Eye (tissue), 1 donor: ENCODE measurements at regions not wholly inside any gene's neighbourhood (a gene's known extent, or its start where the extent isn't known, plus 50 kb on each side); places are given as distances from the start of the nearest gene placed in this dataset.

ENCODE experiments used
- DNase-seq: peaks from one replicate; pipeline ENCODE4 v3.0.0-alpha.2; 2015

- DNase-seq = no peak
Observed at GRCh38 chr10:129365767-129366402, 101.2 kb upstream of the MGMT start.

GRCh38 chr10:129366450-129366849, 100.6 kb upstream of the MGMT start:
- DNase-seq = no peak

DNA sequence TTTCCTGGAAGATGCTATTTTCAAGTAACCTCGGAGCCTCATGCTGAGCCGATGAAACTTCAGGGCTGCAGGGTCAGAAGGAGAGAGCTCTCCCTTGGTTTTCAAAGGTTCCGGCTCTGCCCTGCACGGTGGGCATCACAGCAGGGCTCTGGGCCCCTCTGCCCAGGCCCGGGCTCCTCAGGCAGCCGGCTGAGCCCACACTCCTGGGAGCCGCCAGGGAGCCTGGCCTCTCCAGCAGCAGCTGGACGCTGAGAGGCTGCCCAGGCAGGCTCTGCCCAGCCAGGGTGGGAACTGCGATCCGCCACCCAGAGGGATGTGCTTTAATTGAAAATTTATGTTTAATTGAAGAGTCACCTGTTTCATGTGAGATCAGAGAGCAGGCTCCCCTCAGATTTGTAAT, 97.5 kb upstream of the MGMT start:
- peak; percentile 34 for DNase-seq

DNA sequence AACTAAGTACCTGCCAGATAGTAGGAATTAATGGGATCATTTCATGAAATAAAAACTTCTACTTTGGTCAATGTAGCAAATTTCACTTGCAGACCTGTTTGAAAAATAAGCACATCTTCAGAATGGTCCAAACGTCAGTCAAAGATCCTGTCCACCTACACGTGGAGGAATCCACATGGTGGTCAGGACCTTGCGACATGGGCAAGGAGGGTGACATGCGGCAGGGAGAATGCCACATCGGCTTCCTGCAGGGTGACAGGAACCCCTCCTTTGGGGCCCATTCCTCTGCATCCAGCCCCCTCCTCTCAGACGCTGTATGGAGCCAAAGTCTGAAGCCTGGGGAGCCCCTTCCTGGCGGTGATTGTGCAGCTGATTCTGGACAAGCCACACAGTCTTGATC, 95.5 kb upstream of the MGMT start:
- no peak for DNase-seq

DNA sequence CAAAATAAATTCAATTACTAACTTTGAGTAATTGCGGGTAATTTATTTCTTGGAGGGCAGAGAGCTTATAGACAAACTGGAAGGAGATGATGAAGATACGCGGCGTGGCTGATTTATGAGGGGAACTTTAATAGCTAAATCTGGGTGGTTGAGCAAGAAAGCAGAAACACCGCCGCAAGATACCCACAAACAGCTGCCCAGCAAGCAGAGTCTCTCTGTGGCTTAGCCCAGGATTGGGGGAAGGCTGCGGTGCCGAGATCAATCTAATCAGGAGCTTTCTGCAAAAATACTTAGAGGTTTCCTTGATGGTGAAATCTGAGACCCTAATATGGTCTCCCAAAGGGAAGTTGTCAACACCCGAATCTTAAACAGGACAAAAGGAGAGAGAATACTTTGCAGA, 94.9 kb upstream of the MGMT start:
- DNase-seq = no peak

GRCh38 chr10:129373231-129373630, 93.8 kb upstream of the MGMT start:
- no peak for DNase-seq

GRCh38 chr10:129373718-129374117, 93.3 kb upstream of the MGMT start:
- no peak for DNase-seq

DNA sequence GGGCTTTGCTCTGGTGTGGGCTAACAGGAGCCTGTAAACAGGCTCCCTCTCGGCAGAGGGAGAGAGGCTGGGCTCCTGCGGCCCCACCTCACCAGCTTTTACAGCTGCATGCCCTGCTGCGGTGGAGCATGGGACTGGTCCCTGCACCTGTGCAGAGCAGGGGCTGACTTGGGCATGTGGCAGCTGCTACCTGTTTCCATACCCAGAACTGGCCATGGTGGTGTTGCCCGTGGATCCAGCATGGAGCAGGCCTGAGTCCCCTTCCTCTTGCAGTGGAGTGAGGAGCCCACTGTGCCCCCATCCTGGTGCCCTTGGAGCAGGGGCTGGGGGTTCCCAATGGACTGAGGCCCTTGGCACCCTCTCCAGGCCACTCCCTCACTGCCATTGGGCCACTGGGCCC, 91.9 kb upstream of the MGMT start:
- DNase-seq = no peak

DNA sequence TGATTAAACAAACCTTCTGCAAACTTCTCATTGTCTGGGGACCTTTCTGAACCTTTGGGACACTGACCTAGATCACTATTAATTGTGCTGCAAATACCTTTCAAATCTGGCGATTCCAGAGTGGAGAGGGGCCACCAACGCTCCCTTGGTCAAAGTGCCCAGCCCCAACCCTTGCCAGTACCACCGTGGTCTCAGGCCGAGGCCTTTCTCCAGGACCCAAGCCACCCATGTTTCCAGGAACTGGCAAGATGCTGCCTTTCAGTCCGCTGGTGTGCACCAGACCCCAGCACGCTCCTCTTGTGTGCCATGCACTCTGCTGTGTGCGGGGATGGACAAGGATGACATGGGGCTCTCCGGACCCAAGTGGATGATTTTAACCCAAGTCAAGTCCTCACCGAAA, 91.1 kb upstream of the MGMT start:
- no peak for DNase-seq

DNA sequence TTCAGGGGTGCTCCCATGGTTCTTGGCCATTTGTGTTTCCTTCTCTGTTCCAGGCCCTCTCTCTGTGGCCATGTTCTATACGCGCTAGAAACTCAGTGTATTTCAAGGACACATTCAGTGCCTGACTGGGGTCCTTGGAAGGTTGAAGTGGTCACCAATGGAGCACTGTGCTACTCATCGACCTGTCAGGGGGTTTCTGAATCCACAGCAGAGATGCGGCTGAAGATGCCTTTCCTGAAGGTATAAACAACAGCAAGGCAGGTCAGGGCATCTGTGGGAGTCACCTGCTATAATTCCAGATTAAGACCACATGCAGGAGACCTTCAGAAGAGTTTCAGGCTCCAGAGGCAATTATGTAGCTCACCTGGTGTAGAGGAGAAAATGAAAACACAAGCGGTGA, 86.8 kb upstream of the MGMT start:
- DNase-seq = no peak

DNA sequence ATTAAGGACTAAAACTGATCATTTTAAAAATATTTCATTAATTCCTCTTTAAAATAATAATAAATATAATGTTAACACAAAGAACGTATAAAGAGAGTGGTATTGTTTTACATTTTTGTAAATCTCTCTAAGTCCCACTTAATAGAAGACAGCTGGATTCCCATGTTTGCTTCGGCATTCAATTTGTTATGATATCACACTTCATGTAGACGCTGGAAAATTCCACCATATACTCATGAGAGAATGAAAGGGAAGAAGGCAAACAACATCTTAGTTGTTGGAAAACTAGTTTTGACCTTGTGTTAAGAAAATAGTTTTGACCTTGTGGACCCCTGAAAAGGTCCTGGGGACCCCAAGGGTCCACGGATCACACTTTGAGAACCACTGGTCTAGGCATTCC, 85.3 kb upstream of the MGMT start:
- DNase-seq = peak; percentile 72

- no peak for DNase-seq
Observed at GRCh38 chr10:129382401-129382800, 84.6 kb upstream of the MGMT start.

DNA sequence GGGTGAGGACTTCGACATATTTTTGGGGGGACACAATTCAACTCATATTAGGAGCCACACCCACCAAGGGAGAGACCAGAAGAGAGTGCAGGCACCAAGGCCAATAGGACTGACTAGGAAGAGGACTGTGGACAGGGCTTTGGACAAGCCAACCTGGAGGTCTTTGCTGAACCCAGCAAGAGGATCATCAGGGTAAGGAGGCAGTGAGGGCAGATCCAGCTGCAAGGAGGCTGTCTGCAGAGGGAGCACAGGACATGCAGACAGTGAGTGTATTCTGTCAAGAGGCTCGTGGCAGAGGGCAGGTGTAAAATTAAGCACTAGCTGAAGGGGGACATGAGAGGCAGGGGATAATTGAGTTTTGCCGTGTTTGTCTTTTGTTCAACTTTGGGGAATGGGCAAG, 83.4 kb upstream of the MGMT start:
- DNase-seq = no peak

DNA sequence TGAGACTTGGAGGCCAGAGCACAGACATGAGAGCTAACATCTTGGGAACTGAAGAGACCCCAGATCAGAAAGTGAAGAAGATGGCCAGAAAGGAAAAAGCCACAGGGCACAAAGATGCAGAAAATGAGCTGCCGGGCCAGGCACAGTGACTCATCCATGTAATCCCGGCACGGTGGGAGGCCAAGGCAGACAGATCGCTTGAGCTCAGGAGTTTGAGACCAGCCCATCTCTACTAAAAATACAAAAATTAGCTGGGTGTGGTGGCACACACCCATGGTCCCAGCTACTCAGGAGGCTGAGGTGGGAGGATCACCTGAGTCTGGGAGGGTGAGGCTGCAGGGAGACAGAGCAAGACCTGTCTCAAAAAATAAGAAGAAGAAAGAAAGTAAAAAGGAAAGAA, 81.4 kb upstream of the MGMT start:
- DNase-seq = no peak

- DNase-seq = no peak
Observed at GRCh38 chr10:129386415-129387257, 80.4 kb upstream of the MGMT start.

DNA sequence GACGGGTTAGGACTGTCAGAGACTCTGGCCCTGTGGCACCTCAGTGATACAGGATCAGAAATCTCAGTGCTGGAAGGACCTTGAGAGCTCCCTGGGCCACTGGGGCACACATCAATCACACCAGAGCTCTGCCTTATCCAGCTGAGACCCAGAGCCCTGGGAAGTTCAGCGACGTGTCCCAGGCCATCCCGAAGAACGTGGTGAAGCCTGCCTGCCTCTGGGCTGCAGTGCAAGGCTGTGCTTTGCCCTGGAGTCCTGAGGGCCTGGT, 79.8 kb upstream of the MGMT start:
- no peak for DNase-seq

- no peak for DNase-seq
Observed at GRCh38 chr10:129388435-129388834, 78.6 kb upstream of the MGMT start.

DNA sequence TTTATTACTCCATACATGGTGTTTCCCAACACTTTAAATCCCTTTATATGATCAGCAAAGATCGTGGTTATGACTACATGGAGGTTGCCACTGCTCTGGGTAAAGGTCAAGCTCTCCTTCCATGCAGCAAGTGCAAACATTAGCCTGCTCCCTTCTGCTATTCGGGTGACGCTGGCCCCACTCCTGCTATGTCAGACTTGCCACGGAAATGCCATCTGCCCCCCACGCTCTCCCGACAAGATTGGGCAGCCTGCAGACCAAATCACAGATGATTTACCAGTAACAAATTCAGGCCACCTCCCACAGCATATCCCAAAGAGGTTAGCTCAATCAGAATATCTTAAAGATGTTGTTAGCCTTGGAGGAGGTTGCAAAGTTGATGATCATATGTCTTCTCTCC, 77.8 kb upstream of the MGMT start:
- no peak for DNase-seq

- DNase-seq = no peak
Observed at GRCh38 chr10:129390147-129390546, 76.9 kb upstream of the MGMT start.

DNA sequence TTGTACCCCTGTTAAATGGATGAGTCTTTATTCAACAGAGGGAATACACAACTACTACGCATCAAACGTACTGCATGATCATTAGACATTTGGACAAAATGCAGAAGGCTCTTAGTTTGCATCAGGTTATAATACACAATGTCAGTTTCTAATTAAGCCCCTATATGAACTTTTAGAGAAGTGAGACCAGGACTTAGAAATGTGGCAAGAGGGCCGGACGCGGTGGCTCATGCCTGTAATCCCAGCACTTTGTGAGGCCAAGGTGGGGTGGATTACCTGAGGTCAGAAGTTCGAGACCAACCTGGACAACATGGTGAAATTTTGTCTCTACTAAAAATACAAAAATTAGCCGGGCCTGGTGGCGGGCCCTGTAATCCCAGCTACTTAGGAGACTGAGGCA, 76.3 kb upstream of the MGMT start:
- no peak for DNase-seq

GRCh38 chr10:129391464-129391863, 75.6 kb upstream of the MGMT start:
- no peak for DNase-seq

- DNase-seq = peak; percentile 56
Observed at GRCh38 chr10:129392855-129393254, 74.2 kb upstream of the MGMT start.

DNA sequence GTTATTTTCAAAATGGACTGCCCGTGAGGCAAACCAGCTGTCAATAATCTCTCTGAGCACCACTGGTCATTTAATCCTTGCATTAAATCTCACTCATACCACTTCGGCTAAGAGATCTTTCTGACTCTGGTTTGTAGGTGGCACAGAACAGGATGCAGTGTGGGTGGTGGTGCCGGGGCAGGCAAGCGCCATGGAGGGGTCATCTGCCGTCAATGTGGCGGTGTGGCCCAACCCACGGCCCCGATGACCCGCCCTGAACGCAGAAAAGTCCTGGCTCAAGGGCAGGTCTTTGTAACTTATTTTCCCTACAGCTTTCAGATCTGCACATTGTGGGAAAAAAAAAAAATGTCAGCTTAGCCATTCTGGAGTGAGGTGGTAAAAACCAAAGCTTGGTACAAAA, 73.2 kb upstream of the MGMT start:
- DNase-seq = no peak

DNA sequence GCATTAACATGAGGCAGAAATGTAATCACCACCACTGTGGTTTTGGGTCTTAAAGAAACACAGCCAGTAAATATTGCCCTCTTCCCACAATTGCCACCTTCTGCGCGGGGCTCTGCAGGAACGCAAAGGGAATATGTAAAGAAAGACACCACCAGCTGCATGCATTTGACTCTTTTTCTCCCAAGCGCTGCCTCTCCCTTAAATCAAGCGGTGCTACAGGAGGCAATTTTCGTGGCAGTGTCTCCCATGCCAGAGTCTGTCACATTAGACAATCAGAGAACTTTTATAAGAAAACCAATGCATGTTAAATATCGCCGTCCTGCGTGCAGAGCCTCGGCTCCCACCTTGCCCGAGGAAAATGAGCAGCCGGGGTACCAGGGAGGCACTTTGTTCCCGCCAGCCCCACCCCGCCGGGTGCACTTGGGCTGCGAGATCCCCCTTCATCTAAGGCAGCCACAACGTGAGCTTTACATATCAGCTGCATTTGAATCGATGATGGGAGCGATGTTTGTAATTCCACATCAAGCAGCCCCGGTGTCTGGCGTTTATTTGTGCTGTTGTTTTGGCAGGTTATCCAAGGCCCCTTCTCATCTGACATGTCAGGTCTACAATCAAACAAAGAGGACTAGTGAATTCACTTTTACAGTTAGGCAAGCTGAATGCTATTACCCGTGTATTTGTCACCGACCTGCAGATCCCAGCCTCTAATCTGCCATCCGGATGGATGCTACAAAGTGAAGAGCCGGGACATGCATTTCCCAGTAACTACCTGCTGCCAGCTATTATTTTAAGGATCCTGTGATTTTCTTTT, 72.3 kb upstream of the MGMT start:
- DNase-seq = peak; percentile 32
